A673 (cell line): ENCODE measurements at regions not wholly inside any gene's neighbourhood (a gene's known extent, or its start where the extent isn't known, plus 50 kb on each side); places are given as distances from the start of the nearest gene placed in this dataset.

ENCODE experiments used
- EZH2 ChIP-seq: fragments of 200-600 bp; sonication (generic); IDR thresholded peaks from 2 replicates; pipeline ENCODE4 v1.6.1; 2017; ENCODE audit warnings: borderline replicate concordance, low read depth, mild to moderate bottlenecking, mixed read lengths, antibody characterized with exemption, low read length; ENCODE audit not compliant: poor library complexity, severe bottlenecking
- TF ChIP-seq, protein P1 (sequence below): fragments of 300-800, 200-600 bp; sonication (generic); conservative IDR thresholded peaks from 2 replicates; pipeline ENCODE4 v1.5.1; 2017; ENCODE audit warnings: low read depth, mild to moderate bottlenecking, antibody characterized with exemption, low read length, moderate library complexity, mixed read lengths

- TF ChIP-seq, protein P1, sequence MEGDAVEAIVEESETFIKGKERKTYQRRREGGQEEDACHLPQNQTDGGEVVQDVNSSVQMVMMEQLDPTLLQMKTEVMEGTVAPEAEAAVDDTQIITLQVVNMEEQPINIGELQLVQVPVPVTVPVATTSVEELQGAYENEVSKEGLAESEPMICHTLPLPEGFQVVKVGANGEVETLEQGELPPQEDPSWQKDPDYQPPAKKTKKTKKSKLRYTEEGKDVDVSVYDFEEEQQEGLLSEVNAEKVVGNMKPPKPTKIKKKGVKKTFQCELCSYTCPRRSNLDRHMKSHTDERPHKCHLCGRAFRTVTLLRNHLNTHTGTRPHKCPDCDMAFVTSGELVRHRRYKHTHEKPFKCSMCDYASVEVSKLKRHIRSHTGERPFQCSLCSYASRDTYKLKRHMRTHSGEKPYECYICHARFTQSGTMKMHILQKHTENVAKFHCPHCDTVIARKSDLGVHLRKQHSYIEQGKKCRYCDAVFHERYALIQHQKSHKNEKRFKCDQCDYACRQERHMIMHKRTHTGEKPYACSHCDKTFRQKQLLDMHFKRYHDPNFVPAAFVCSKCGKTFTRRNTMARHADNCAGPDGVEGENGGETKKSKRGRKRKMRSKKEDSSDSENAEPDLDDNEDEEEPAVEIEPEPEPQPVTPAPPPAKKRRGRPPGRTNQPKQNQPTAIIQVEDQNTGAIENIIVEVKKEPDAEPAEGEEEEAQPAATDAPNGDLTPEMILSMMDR, result no peak
- no peak for TF ChIP-seq EZH2
Measured at GRCh38 chr20:50425076-50425475, 85.1 kb upstream of the PTPN1 start.
